H1 (cell line): ENCODE measurements at regions not wholly inside any gene's neighbourhood (a gene's known extent, or its start where the extent isn't known, plus 50 kb on each side); places are given as distances from the start of the nearest gene placed in this dataset.

Experiments
- CTCF ChIA-PET: fragments of 300-600 bp; sonication (Branson Sonifier 250); formaldehyde crosslinking; loops from one replicate; lab custom pipeline; 2021; ENCODE audit not compliant: partially characterized antibody; lab: Charles Lee
- POLR2A ChIA-PET: fragments of 300-600 bp; sonication (Branson Sonifier 250); formaldehyde crosslinking; loops from one replicate; lab custom pipeline; 2021; ENCODE audit warnings: inconsistent platforms; ENCODE audit not compliant: partially characterized antibody; lab: Charles Lee
- DNase-seq, 2 experiments: peaks; one replicate each; pipeline versions ENCODE4 v3.0.0 to v3.0.0-alpha.2; 2010 to 2022; ENCODE audit warnings: low spot score in 2 of 2, low read depth in 1 of 2, mixed read lengths in 1 of 2
- FAIRE-seq: peaks from 2 replicates; lab custom pipeline; 2011; peaks lifted over from hg19 to GRCh38; lab: Jason Lieb, UNC
- H2AFZ ChIP-seq: 2 replicates; pipeline ENCODE4 v1.8.1; 2012; ENCODE audit warnings: low read length, inconsistent platforms
- H2AK5ac ChIP-seq: 2 replicates; pipeline ENCODE4 v1.6.1; 2013; ENCODE audit warnings: low read depth, low read length
- H2BK120ac ChIP-seq: replicated peaks from 2 replicates; pipeline ENCODE3; 2013; ENCODE audit warnings: low read depth, low read length, inconsistent platforms
- H2BK12ac ChIP-seq: 2 replicates; pipeline ENCODE4 v1.6.1; 2013; ENCODE audit warnings: low read depth, low read length
- H2BK15ac ChIP-seq: 2 replicates; pipeline ENCODE4 v1.6.1; 2013; ENCODE audit warnings: low read length
- H2BK20ac ChIP-seq: 2 replicates; pipeline ENCODE4 v1.6.1; 2013; ENCODE audit warnings: low read length
- H2BK5ac ChIP-seq: 2 replicates; pipeline ENCODE4 v1.6.1; 2013; ENCODE audit warnings: low read depth, low read length
- H3K14ac ChIP-seq: 2 replicates; pipeline ENCODE4 v1.6.1; 2013; ENCODE audit warnings: inconsistent platforms; ENCODE audit not compliant: insufficient read length
- H3K18ac ChIP-seq: 2 replicates; pipeline ENCODE4 v1.6.1; 2013; ENCODE audit warnings: low read length; ENCODE audit errors: extremely low read depth
- H3K23ac ChIP-seq: 2 replicates; pipeline ENCODE4 v1.6.1; 2013; ENCODE audit warnings: inconsistent platforms; ENCODE audit not compliant: insufficient read length
- H3K23me2 ChIP-seq: 2 replicates; pipeline ENCODE4 v1.6.1; 2013; ENCODE audit warnings: low read depth, low read length
- H3K27ac ChIP-seq: 2 replicates; pipeline ENCODE4 v1.6.1; 2011; ENCODE audit warnings: low read depth, low read length, inconsistent platforms
- H3K27me3 ChIP-seq, 4 experiments: replicated peaks in 1 of 4; 1 replicate in 1 of 4; 2 replicates in 3 of 4; pipeline versions ENCODE4 v1.6.1 to v1.8.1; 2011 to 2013; ENCODE audit warnings: low read length in 3 of 4, mild to moderate bottlenecking in 3 of 4, inconsistent platforms in 2 of 4, mixed read lengths in 2 of 4, moderate library complexity in 1 of 4; ENCODE audit not compliant: control insufficient read depth in 3 of 4, insufficient read depth in 3 of 4; ENCODE audit errors: extremely low read depth in 1 of 4
- H3K36me3 ChIP-seq, 4 experiments: 2 replicates each; pipeline versions ENCODE4 v1.6.1 to v1.8.1; 2011 to 2013; ENCODE audit warnings: mild to moderate bottlenecking in 4 of 4, low read length in 3 of 4, moderate library complexity in 2 of 4, control low read depth in 1 of 4, inconsistent platforms in 1 of 4; ENCODE audit not compliant: insufficient read depth in 4 of 4, control insufficient read depth in 2 of 4
- H3K4ac ChIP-seq: replicated peaks from 2 replicates; pipeline ENCODE3; 2013; ENCODE audit warnings: low read length, low read depth, mixed read lengths, inconsistent platforms; ENCODE audit not compliant: insufficient read length
- H3K4me1 ChIP-seq, 4 experiments: replicated peaks in 1 of 4; 1 replicate in 1 of 4; 2 replicates in 3 of 4; pipeline versions ENCODE4 v1.6.1 to v1.8.1; 2011 to 2013; ENCODE audit warnings: low read length in 3 of 4, inconsistent platforms in 2 of 4, mixed read lengths in 1 of 4; ENCODE audit not compliant: insufficient read depth in 4 of 4, control insufficient read depth in 3 of 4
- H3K4me2 ChIP-seq, 2 experiments: 2 replicates each; pipeline versions ENCODE4 v1.6.1 to v1.8.1; 2011 to 2013; ENCODE audit warnings: low read depth in 2 of 2, low read length in 2 of 2, control low read depth in 1 of 2, inconsistent platforms in 1 of 2, mild to moderate bottlenecking in 1 of 2; ENCODE audit not compliant: insufficient read depth in 1 of 2
- H3K4me3 ChIP-seq, 4 experiments: fragments of 200-600, 300-600 bp in 1 of 4; sonication (generic), shearing (Covaris generic), sonication (Bioruptor Twin) in 1 of 4; 2 replicates each; pipeline versions ENCODE4 v1.5.1 to v1.8.1; 2011 to 2016; ENCODE audit warnings: low read length in 4 of 4, low read depth in 3 of 4, control low read depth in 2 of 4, inconsistent platforms in 2 of 4, mild to moderate bottlenecking in 2 of 4, mixed read lengths in 1 of 4, moderate library complexity in 1 of 4; ENCODE audit not compliant: insufficient read depth in 2 of 4; ENCODE audit errors: extremely low read depth in 1 of 4
- H3K56ac ChIP-seq: replicated peaks from 2 replicates; pipeline ENCODE3; 2013; ENCODE audit warnings: low read depth, mild to moderate bottlenecking, mixed read lengths, low read length, inconsistent platforms; ENCODE audit not compliant: insufficient read length
- H3K79me1 ChIP-seq: 2 replicates; pipeline ENCODE4 v1.6.1; 2013; ENCODE audit warnings: low read depth, low read length, control low read depth
- H3K79me2 ChIP-seq, 2 experiments: 2 replicates each; pipeline versions ENCODE4 v1.6.1 to v1.8.1; 2012 to 2013; ENCODE audit warnings: low read length in 2 of 2, mild to moderate bottlenecking in 2 of 2, inconsistent platforms in 1 of 2; ENCODE audit not compliant: insufficient read depth in 2 of 2, control insufficient read depth in 1 of 2
- H3K9ac ChIP-seq, 4 experiments: replicated peaks in 1 of 4; 1 replicate in 1 of 4; 2 replicates in 3 of 4; pipeline versions ENCODE4 v1.6.1 to v1.8.1; 2011 to 2013; ENCODE audit warnings: low read depth in 3 of 4, low read length in 3 of 4, control low read depth in 2 of 4, mild to moderate bottlenecking in 2 of 4, moderate library complexity in 2 of 4, inconsistent platforms in 1 of 4; ENCODE audit errors: extremely low read depth in 1 of 4
- H3K9me3 ChIP-seq, 2 experiments: 2 replicates each; pipeline versions ENCODE4 v1.6.1 to v1.8.1; 2012 to 2013; ENCODE audit warnings: mild to moderate bottlenecking in 2 of 2, moderate library complexity in 2 of 2, control low read depth in 1 of 2, inconsistent platforms in 1 of 2, low read depth in 1 of 2, low read length in 1 of 2, mixed read lengths in 1 of 2; ENCODE audit not compliant: insufficient read depth in 2 of 2
- H4K20me1 ChIP-seq, 2 experiments: replicated peaks in 1 of 2; 2 replicates each; pipeline versions ENCODE3 to v1.8.1; 2011 to 2013; ENCODE audit warnings: inconsistent platforms in 2 of 2, low read length in 2 of 2, mild to moderate bottlenecking in 1 of 2; ENCODE audit not compliant: insufficient read depth in 2 of 2, control insufficient read depth in 1 of 2
- H4K5ac ChIP-seq: 2 replicates; pipeline ENCODE4 v1.6.1; 2013; ENCODE audit warnings: low read length, low read depth, mixed read lengths, inconsistent platforms; ENCODE audit not compliant: insufficient read length
- H4K8ac ChIP-seq: 2 replicates; pipeline ENCODE4 v1.8.0; 2013; ENCODE audit warnings: mild to moderate bottlenecking, moderate library complexity, low read length, inconsistent platforms; ENCODE audit not compliant: insufficient read depth; ENCODE audit errors: extremely low read depth
- H4K91ac ChIP-seq: replicated peaks from 2 replicates; pipeline ENCODE3; 2013; ENCODE audit warnings: low read length, mixed read lengths, inconsistent platforms; ENCODE audit not compliant: insufficient read length
- NANOG ChIP-seq: IDR thresholded peaks from 2 replicates; pipeline ENCODE4 v1.6.1; 2011; ENCODE audit warnings: low read length, low read depth, mild to moderate bottlenecking, inconsistent platforms; ENCODE audit not compliant: insufficient read depth, poor library complexity, severe bottlenecking
- POLR2AphosphoS5 ChIP-seq: IDR thresholded peaks from 2 replicates; pipeline ENCODE4 v1.6.1; 2011; ENCODE audit warnings: low read depth, low read length
- SIN3A ChIP-seq, 2 experiments: IDR thresholded peaks in 1 of 2; conservative IDR thresholded peaks in 1 of 2; 2 replicates each; pipeline ENCODE4 v1.6.1; 2011 to 2012; ENCODE audit warnings: low read length in 2 of 2, improper control_type of control experiment in 1 of 2, low read depth in 1 of 2, mild to moderate bottlenecking in 1 of 2
- WGBS, 2 experiments: shearing (Covaris generic) in 1 of 2; methylation state at CpG; one replicate each; pipeline versions ENCODE4 v1.1.6 to v1.1.7; 2013 to 2015; ENCODE audit warnings: low lambda C conversion rate in 2 of 2, mixed read lengths in 2 of 2, inconsistent platforms in 1 of 2, low coverage in 1 of 2, missing lambda C conversion rate in 1 of 2; ENCODE audit not compliant: insufficient replicate concordance in 2 of 2, insufficient coverage in 1 of 2, insufficient read length in 1 of 2; ENCODE audit errors: extremely low coverage in 1 of 2, missing lambda C conversion rate in 1 of 2; 5-methylcytosine and 5-hydroxymethylcytosine counted together
- TF ChIP-seq, protein P1 (sequence below): IDR thresholded peaks from 2 replicates; pipeline ENCODE4 v1.6.1; 2012; ENCODE audit warnings: low read length, inconsistent platforms

GRCh38 chr13:109680930-109681329 is 105.5 kb downstream of the IRS2 start (continued):
- TF ChIP-seq POLR2AphosphoS5 = no peak

- no peak overlapping the region for H3K18ac ChIP-seq
- no peak overlapping the region for H2BK120ac ChIP-seq
- no peak overlapping the region for H2AFZ ChIP-seq
- H4K91ac ChIP-seq = no peak overlapping the region
- ChIA-PET POLR2A (no interaction called here), CTCF (interaction anchor here (0.9 kb wide), 1 partner anchor 9 kb away, joined by 3 read pairs; no protein-coding TSS in a partner anchor)
- H3K27ac ChIP-seq = no peak overlapping the region
- no peak overlapping the region for H3K9ac ChIP-seq
- no peak overlapping the region for H4K8ac ChIP-seq
- no peak overlapping the region for H3K4ac ChIP-seq
- no peak overlapping the region for H3K14ac ChIP-seq
- H3K56ac ChIP-seq = no peak overlapping the region
- H3K23me2 ChIP-seq = no peaks in the 10 kb centered on the region; the same call in 1 of the 2 replicates
- H3K4me2 ChIP-seq = no peak overlapping the region
- H2BK15ac ChIP-seq = no peak overlapping the region
- H2BK5ac ChIP-seq = no peak overlapping the region
- H2BK20ac ChIP-seq = no peak overlapping the region
- no peaks in the 10 kb centered on the region for H3K27me3 ChIP-seq
- no peaks in the 10 kb centered on the region for H3K79me1 ChIP-seq
- no peaks in the 10 kb centered on the region for H3K79me2 ChIP-seq
- no peak for DNase-seq
- H2BK12ac ChIP-seq = no peak overlapping the region
- 90% methylated on average over 4 of the region's 4 CpGs; no CpG with 5 or more reads in 1 of the 2 experiments for WGBS, 2 experiments
- H4K5ac ChIP-seq = no peak overlapping the region
- H3K36me3 ChIP-seq = no peaks in the 10 kb centered on the region
- no peak overlapping the region for H3K4me3 ChIP-seq
- no peak for FAIRE-seq
- no peaks in the 10 kb centered on the region for H3K9me3 ChIP-seq
- no peak overlapping the region for H3K23ac ChIP-seq
- peaks cover 0 to 6% (median 5%) of the 10 kb centered on the region in 4 experiments; a peak in 6 of 7 replicates for H3K4me1 ChIP-seq
- no peaks in the 10 kb centered on the region for H4K20me1 ChIP-seq
- no peak overlapping the region for H2AK5ac ChIP-seq
- TF ChIP-seq SIN3A (conservative IDR thresholded peaks at IDR 0.05 in 1 of 2, IDR thresholded peaks at IDR 0.05 in 1 of 2; ENCODE audit: low read depth in 1 of 2, low read length in 2 of 2) (no peak), NANOG (no peak)
- TF ChIP-seq, protein P1, sequence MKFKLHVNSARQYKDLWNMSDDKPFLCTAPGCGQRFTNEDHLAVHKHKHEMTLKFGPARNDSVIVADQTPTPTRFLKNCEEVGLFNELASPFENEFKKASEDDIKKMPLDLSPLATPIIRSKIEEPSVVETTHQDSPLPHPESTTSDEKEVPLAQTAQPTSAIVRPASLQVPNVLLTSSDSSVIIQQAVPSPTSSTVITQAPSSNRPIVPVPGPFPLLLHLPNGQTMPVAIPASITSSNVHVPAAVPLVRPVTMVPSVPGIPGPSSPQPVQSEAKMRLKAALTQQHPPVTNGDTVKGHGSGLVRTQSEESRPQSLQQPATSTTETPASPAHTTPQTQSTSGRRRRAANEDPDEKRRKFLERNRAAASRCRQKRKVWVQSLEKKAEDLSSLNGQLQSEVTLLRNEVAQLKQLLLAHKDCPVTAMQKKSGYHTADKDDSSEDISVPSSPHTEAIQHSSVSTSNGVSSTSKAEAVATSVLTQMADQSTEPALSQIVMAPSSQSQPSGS = no peak
- TF ChIP-seq, all 59 proteins: peak for 0
These were observed 106.1 kb downstream of the IRS2 start for GRCh38 chr13:109680288-109680687.
